Neural cell (in vitro differentiated cells): ENCODE measurements at regions not wholly inside any gene's neighbourhood (a gene's known extent, or its start where the extent isn't known, plus 50 kb on each side); places are given as distances from the start of the nearest gene placed in this dataset.

Source experiments
- H2AFZ ChIP-seq: fragments of 200-600, 300-800 bp; sonication (generic), shearing (Covaris generic); 2 replicates; pipeline ENCODE4 v1.6.0; 2014; ENCODE audit warnings: low read depth, mild to moderate bottlenecking, antibody characterized with exemption, low read length, moderate library complexity
- H3F3A ChIP-seq: fragments of 200-600 bp; shearing (Covaris generic); 2 replicates; pipeline ENCODE4 v1.6.1; 2016; ENCODE audit warnings: mild to moderate bottlenecking, moderate library complexity, mixed read lengths, antibody characterized with exemption, low read length; ENCODE audit not compliant: insufficient read depth, poor library complexity, severe bottlenecking
- H3K27ac ChIP-seq: fragments of 200-600, 300-800 bp; sonication (generic), shearing (Covaris generic); 2 replicates; pipeline ENCODE4 v1.5.1; 2014; ENCODE audit warnings: mild to moderate bottlenecking, low read length, moderate library complexity
- H3K27me3 ChIP-seq: fragments of 300-800, 200-600 bp; sonication (generic), shearing (Covaris generic); 2 replicates; pipeline ENCODE4 v1.6.0; 2014; ENCODE audit warnings: mild to moderate bottlenecking, low read depth, low read length, moderate library complexity; ENCODE audit not compliant: insufficient read depth
- H3K36me3 ChIP-seq: fragments of 300-800, 200-600 bp; sonication (generic), shearing (Covaris generic); 2 replicates; pipeline ENCODE4 v1.5.1; 2014; ENCODE audit warnings: mild to moderate bottlenecking, antibody characterized with exemption, low read length, moderate library complexity; ENCODE audit not compliant: insufficient read depth
- H3K4me2 ChIP-seq: fragments of 300-800, 200-600 bp; sonication (generic), shearing (Covaris generic); 2 replicates; pipeline ENCODE4 v1.6.0; 2014; ENCODE audit warnings: mild to moderate bottlenecking, low read length
- H3K4me3 ChIP-seq: fragments of 300-800, 200-600 bp; sonication (generic), shearing (Covaris generic); 2 replicates; pipeline ENCODE4 v1.5.1; 2014; ENCODE audit warnings: mild to moderate bottlenecking, low read length, moderate library complexity
- H3K79me2 ChIP-seq: fragments of 200-600 bp; shearing (Covaris generic); replicated peaks from 2 replicates; pipeline ENCODE4 v1.6.0; 2014; ENCODE audit warnings: mild to moderate bottlenecking, low read length, moderate library complexity; ENCODE audit not compliant: insufficient read depth
- H3K9ac ChIP-seq: fragments of 300-800, 200-600 bp; sonication (generic), shearing (Covaris generic); 2 replicates; pipeline ENCODE4 v1.6.1; 2016; ENCODE audit warnings: mild to moderate bottlenecking, low read length, mixed read lengths
- H3K9me2 ChIP-seq: fragments of 200-600 bp; shearing (Covaris generic); 2 replicates; pipeline ENCODE4 v1.6.1; 2016; ENCODE audit warnings: mild to moderate bottlenecking, low read length, mixed read lengths; ENCODE audit not compliant: insufficient read depth
- H3K9me3 ChIP-seq: fragments of 200-600, 300-800 bp; sonication (generic), shearing (Covaris generic); 2 replicates; pipeline ENCODE4 v1.6.1; 2016; ENCODE audit warnings: mild to moderate bottlenecking, mixed run types, low read length, moderate library complexity, mixed read lengths
- H4K20me1 ChIP-seq: fragments of 200-600 bp; shearing (Covaris generic); 2 replicates; pipeline ENCODE4 v1.6.1; 2016; ENCODE audit warnings: mild to moderate bottlenecking, mixed run types; ENCODE audit not compliant: insufficient read depth
- CTCF ChIP-seq: fragments of 450-650 bp; IDR thresholded peaks from 2 replicates; pipeline ENCODE4 v1.5.1; 2014; ENCODE audit warnings: antibody characterized with exemption, mild to moderate bottlenecking, moderate library complexity; ENCODE audit not compliant: poor library complexity, severe bottlenecking
- EP300 ChIP-seq: fragments of 450-650 bp; conservative IDR thresholded peaks from 2 replicates; pipeline ENCODE4 v1.6.1; 2014; ENCODE audit warnings: antibody characterized with exemption, mild to moderate bottlenecking, moderate library complexity; ENCODE audit not compliant: poor library complexity, severe bottlenecking
- EZH2 ChIP-seq: fragments of 200-600, 300-800 bp; shearing (Covaris generic), sonication (generic); IDR thresholded peaks from 2 replicates; pipeline ENCODE4 v1.6.1; 2014; ENCODE audit warnings: antibody characterized with exemption, low read length, borderline replicate concordance, mild to moderate bottlenecking; ENCODE audit not compliant: insufficient read depth, poor library complexity, severe bottlenecking
- MXI1 ChIP-seq: fragments of 450-650 bp; conservative IDR thresholded peaks from 2 replicates; pipeline ENCODE4 v1.6.1; 2014; ENCODE audit warnings: antibody characterized with exemption, mild to moderate bottlenecking; ENCODE audit not compliant: poor library complexity, severe bottlenecking
- POLR2AphosphoS5 ChIP-seq: IDR thresholded peaks from 2 replicates; pipeline ENCODE4 v1.6.1; 2012
- RAD21 ChIP-seq: fragments of 450-650 bp; conservative IDR thresholded peaks from 2 replicates; pipeline ENCODE4 v1.6.1; 2014; ENCODE audit warnings: antibody characterized with exemption, mild to moderate bottlenecking, moderate library complexity
- SMC3 ChIP-seq: fragments of 450-650 bp; conservative IDR thresholded peaks from 2 replicates; pipeline ENCODE4 v1.6.1; 2014; ENCODE audit warnings: antibody characterized with exemption, mild to moderate bottlenecking, moderate library complexity; ENCODE audit not compliant: poor library complexity
- TAF1 ChIP-seq: IDR thresholded peaks from 2 replicates; pipeline ENCODE4 v1.6.1; 2012; ENCODE audit warnings: low read depth
- TF ChIP-seq, protein P1 (sequence below): IDR thresholded peaks from 2 replicates; pipeline ENCODE4 v1.6.1; 2012; ENCODE audit warnings: borderline replicate concordance

DNA sequence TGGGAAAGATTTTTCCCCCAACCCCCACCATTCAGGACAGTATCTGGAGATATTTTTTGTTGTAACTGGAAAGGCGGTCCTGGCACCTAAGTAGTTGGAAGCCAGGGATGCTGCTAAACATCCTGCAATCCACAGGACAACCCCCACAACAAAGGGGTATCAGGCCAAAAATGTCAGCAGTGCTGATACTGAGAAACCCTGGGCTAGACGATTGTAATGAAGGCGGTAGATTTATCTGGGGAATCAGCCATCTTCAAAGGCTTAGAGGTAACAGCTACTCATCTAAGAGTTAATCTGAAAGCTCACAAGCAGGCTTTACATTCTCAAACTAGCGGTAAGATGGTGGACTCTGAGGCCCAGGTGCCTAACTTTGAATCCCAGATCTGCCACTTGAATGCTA lies 59.0 kb upstream of the NMUR2 start:
- no peak overlapping the region for H3K9ac ChIP-seq
- H3F3A ChIP-seq = no peaks in the 10 kb centered on the region
- no peak overlapping the region for H3K4me3 ChIP-seq
- H2AFZ ChIP-seq = no peak overlapping the region
- no peaks in the 10 kb centered on the region for H3K9me3 ChIP-seq
- H3K4me2 ChIP-seq = no peak overlapping the region
- H3K36me3 ChIP-seq = no peaks in the 10 kb centered on the region
- no peak for TF ChIP-seq MXI1
- no peak for TF ChIP-seq SMC3
- TF ChIP-seq EZH2 = no peak
- TF ChIP-seq RAD21 = no peak
- TF ChIP-seq POLR2AphosphoS5 = no peak
- TF ChIP-seq, protein P1, sequence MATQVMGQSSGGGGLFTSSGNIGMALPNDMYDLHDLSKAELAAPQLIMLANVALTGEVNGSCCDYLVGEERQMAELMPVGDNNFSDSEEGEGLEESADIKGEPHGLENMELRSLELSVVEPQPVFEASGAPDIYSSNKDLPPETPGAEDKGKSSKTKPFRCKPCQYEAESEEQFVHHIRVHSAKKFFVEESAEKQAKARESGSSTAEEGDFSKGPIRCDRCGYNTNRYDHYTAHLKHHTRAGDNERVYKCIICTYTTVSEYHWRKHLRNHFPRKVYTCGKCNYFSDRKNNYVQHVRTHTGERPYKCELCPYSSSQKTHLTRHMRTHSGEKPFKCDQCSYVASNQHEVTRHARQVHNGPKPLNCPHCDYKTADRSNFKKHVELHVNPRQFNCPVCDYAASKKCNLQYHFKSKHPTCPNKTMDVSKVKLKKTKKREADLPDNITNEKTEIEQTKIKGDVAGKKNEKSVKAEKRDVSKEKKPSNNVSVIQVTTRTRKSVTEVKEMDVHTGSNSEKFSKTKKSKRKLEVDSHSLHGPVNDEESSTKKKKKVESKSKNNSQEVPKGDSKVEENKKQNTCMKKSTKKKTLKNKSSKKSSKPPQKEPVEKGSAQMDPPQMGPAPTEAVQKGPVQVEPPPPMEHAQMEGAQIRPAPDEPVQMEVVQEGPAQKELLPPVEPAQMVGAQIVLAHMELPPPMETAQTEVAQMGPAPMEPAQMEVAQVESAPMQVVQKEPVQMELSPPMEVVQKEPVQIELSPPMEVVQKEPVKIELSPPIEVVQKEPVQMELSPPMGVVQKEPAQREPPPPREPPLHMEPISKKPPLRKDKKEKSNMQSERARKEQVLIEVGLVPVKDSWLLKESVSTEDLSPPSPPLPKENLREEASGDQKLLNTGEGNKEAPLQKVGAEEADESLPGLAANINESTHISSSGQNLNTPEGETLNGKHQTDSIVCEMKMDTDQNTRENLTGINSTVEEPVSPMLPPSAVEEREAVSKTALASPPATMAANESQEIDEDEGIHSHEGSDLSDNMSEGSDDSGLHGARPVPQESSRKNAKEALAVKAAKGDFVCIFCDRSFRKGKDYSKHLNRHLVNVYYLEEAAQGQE = no peak
- no peak for TF ChIP-seq TAF1
- TF ChIP-seq CTCF = no peak
- no peak for TF ChIP-seq EP300
- no peaks in the 10 kb centered on the region for H3K9me2 ChIP-seq
- H3K27ac ChIP-seq = no peak overlapping the region
- H3K27me3 ChIP-seq = no peaks in the 10 kb centered on the region
- H3K79me2 ChIP-seq = no peaks in the 10 kb centered on the region
- no peaks in the 10 kb centered on the region for H4K20me1 ChIP-seq

DNA sequence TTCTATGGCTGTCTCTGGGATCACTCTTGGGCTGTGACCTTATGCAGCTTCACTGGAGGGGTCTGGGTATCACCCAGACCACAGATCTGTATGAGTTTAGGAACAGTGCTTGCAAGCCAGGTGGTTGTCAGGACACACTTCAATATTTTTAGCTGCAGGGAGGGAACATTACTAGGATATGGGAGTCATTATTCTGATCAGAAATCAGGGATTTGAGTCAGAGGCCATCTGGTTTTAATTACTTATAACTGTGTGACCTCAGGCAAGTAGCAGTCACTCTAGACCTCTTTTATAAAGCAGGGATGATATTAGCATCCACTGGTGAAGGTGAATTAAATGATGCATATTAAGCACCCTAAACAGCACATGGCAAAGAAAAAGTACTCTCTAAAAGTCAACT lies 60.1 kb upstream of the NMUR2 start:
- Histone ChIP-seq H3K36me3 (no peaks in the 10 kb centered on the region), H3K4me2 (no peak overlapping the region), H3K79me2 (no peaks in the 10 kb centered on the region), H3K4me3 (no peak overlapping the region), H3F3A (no peaks in the 10 kb centered on the region), H3K9ac (no peak overlapping the region), H4K20me1 (no peaks in the 10 kb centered on the region), H3K27ac (no peak overlapping the region), H3K27me3 (no peaks in the 10 kb centered on the region), H3K9me3 (no peaks in the 10 kb centered on the region), H3K9me2 (no peaks in the 10 kb centered on the region), H2AFZ (no peak overlapping the region)
- TF ChIP-seq, protein P1 = no peak
- TF ChIP-seq EZH2 = no peak
- TF ChIP-seq EP300 = no peak
- TF ChIP-seq TAF1 = no peak
- TF ChIP-seq MXI1 = no peak
- no peak for TF ChIP-seq RAD21
